ENCODE measurements at regions not wholly inside any gene's neighbourhood (a gene's known extent, or its start where the extent isn't known, plus 50 kb on each side); places are given as distances from the start of the nearest gene placed in this dataset.

- Histone ChIP-seq H3K27ac (ENCODE audit: extremely low read length, insufficient read depth, low read length) (no peak overlapping the region), H3K9ac (ENCODE audit: insufficient read depth, low read depth, low read length) (no peak overlapping the region), H3K4me1 (ENCODE audit: insufficient read depth, low read length) (peaks cover 7% of the 10 kb centered on the region), H3K79me2 (ENCODE audit: insufficient read depth, low read length) (no peaks in the 10 kb centered on the region), H3K27me3 (ENCODE audit: control insufficient read depth in 1 of 2, insufficient read depth in 2 of 2, low read length in 2 of 2) (no peaks in the 10 kb centered on the region), H3K4me2 (ENCODE audit: low read depth, low read length) (no peak overlapping the region), H3K4me3 (replicated peaks in 1 of 3; ENCODE audit: insufficient read depth in 1 of 3, low read depth in 2 of 3, low read length in 3 of 3) (no peak overlapping the region), H2AFZ (ENCODE audit: low read length) (no peak overlapping the region), H4K20me1 (ENCODE audit: insufficient read depth, low read length) (no peaks in the 10 kb centered on the region), H3K36me3 (replicated peaks in 1 of 2; ENCODE audit: control insufficient read depth in 1 of 2, insufficient read depth in 2 of 2, low read length in 2 of 2) (no peaks in the 10 kb centered on the region), H3K9me3 (ENCODE audit: low read length) (no peaks in the 10 kb centered on the region)
- no peak for FAIRE-seq
- no peak for DNase-seq (ENCODE audit: low spot score)
- BruUV-seq (replicated peaks) = no TSS peak
- peak; percentile 54 for ATAC-seq
- WGBS (ENCODE audit: low lambda C conversion rate) = 5% methylated on average over 5 of the region's 5 CpGs
- TF ChIP-seq ATRX (CRISPR knock-in tag; IDR thresholded peaks at IDR 0.05; ENCODE audit: borderline replicate concordance) (no peak), TEAD3 (CRISPR knock-in tag; optimal IDR thresholded peaks at IDR 0.05; ENCODE audit: borderline replicate concordance) (peak; percentile 22)
- in situ Hi-C loops (cut with HindIII; ENCODE audit: extremely low pct_ligation_motif_present, low pct_unique_long_range_greater_than_20kb) (no loop called here), intact Hi-C loops (cut with micrococcal nuclease; ENCODE audit: unreplicated experiment) (no loop called here)
- ChIA-PET CTCF (ENCODE audit: low intra/inter-chr PET ratio, low total read pairs) (no interaction called here), POLR2A (no interaction called here)
These were observed 446.2 kb downstream of the KCTD8 start for GRCh38 chr4:44002368-44002767.

- DNase-seq (ENCODE audit: low spot score) = peak; percentile 42
- no peak for TF ChIP-seq PRPF4 (IDR thresholded peaks at IDR 0.05; ENCODE audit: low read depth, low read length, poor library complexity, severe bottlenecking)
- TF ChIP-seq SIX4 (CRISPR knock-in tag; IDR thresholded peaks at IDR 0.05) = no peak
- TF ChIP-seq KAT8 (CRISPR knock-in tag; IDR thresholded peaks at IDR 0.05) = no peak
- TF ChIP-seq SNAPC4 (CRISPR knock-in tag; IDR thresholded peaks at IDR 0.05) = peak; percentile 98; the same call in 1 of the 2 replicates
- TF ChIP-seq SNAPC5 (CRISPR knock-in tag; IDR thresholded peaks at IDR 0.05; ENCODE audit: borderline replicate concordance) = peak; percentile 96
- peak; percentile 21; the same call in 1 of the 2 replicates for TF ChIP-seq SAP130 (CRISPR knock-in tag; IDR thresholded peaks at IDR 0.05; ENCODE audit: low read depth)
- TF ChIP-seq ZNF276 (CRISPR knock-in tag; IDR thresholded peaks at IDR 0.05; ENCODE audit: low read depth) = no peak
- no peak for TF ChIP-seq PCBP2 (optimal IDR thresholded peaks at IDR 0.05; ENCODE audit: low read depth, low read length, poor library complexity, severe bottlenecking)
- no peak for TF ChIP-seq ZFP1 (CRISPR knock-in tag; IDR thresholded peaks at IDR 0.05)
These were observed 431.8 kb downstream of the KCTD8 start for GRCh38 chr4:44016570-44017421.

More at GRCh38 chr4:44016570-44017421, 431.8 kb downstream of the KCTD8 start:
- H3K9me3 ChIP-seq (ENCODE audit: low read length) = no peaks in the 10 kb centered on the region
- intact Hi-C loops (cut with micrococcal nuclease; ENCODE audit: unreplicated experiment) (no loop called here), in situ Hi-C loops (cut with HindIII; ENCODE audit: extremely low pct_ligation_motif_present, low pct_unique_long_range_greater_than_20kb) (no loop called here)
- no peaks in the 10 kb centered on the region for H3K79me2 ChIP-seq (ENCODE audit: insufficient read depth, low read length)
- H4K20me1 ChIP-seq (ENCODE audit: insufficient read depth, low read length) = no peaks in the 10 kb centered on the region
- peak overlapping the region; percentile 46; the same call in 1 of the 2 replicates for H3K9ac ChIP-seq (ENCODE audit: insufficient read depth, low read depth, low read length)
- POLR2A ChIA-PET = no interaction called here
- CTCF ChIA-PET (ENCODE audit: low intra/inter-chr PET ratio, low total read pairs) = no interaction called here
- peak overlapping the region; percentile 84 for H3K4me2 ChIP-seq (ENCODE audit: low read depth, low read length)
- peak overlapping the region; percentile 53 to 63 (median 58) for H3K4me3 ChIP-seq (replicated peaks in 1 of 3; ENCODE audit: insufficient read depth in 1 of 3, low read depth in 2 of 3, low read length in 3 of 3)
- BruUV-seq (replicated peaks) = no TSS peak
- FAIRE-seq (no peak), ATAC-seq (peak; percentile 96)
- H3K36me3 ChIP-seq (replicated peaks in 1 of 2; ENCODE audit: control insufficient read depth in 1 of 2, insufficient read depth in 2 of 2, low read length in 2 of 2) = no peaks in the 10 kb centered on the region
- no peaks in the 10 kb centered on the region for H3K27me3 ChIP-seq (ENCODE audit: control insufficient read depth in 1 of 2, insufficient read depth in 2 of 2, low read length in 2 of 2)
- 16% methylated on average over 18 of the region's 18 CpGs for WGBS (ENCODE audit: low lambda C conversion rate)
- H3K27ac ChIP-seq (ENCODE audit: extremely low read length, insufficient read depth, low read length) = no peak overlapping the region
- peak overlapping the region; percentile 100 for H2AFZ ChIP-seq (ENCODE audit: low read length)
- H3K4me1 ChIP-seq (ENCODE audit: insufficient read depth, low read length) = no peaks in the 10 kb centered on the region

Data from HepG2 (cell line).